Bronchial epithelial cell (primary cell): ENCODE measurements at regions not wholly inside any gene's neighbourhood (a gene's known extent, or its start where the extent isn't known, plus 50 kb on each side); places are given as distances from the start of the nearest gene placed in this dataset.

Source experiments
- DNase-seq: peaks from one replicate; pipeline ENCODE4 v3.0.0-alpha.2; 2010; ENCODE audit warnings: low read depth
- FAIRE-seq: peaks from 2 replicates; lab custom pipeline; 2011; peaks lifted over from hg19 to GRCh38; lab: Jason Lieb, UNC
- H3K27me3 ChIP-seq: 2 replicates; pipeline ENCODE4 v1.5.1; 2011; ENCODE audit warnings: low read length; ENCODE audit not compliant: control insufficient read depth, insufficient read depth
- H3K36me3 ChIP-seq: 2 replicates; pipeline ENCODE4 v1.5.1; 2011; ENCODE audit warnings: low read length; ENCODE audit not compliant: control insufficient read depth, insufficient read depth
- H3K4me3 ChIP-seq: 2 replicates; pipeline ENCODE4 v1.5.1; 2011; ENCODE audit warnings: mild to moderate bottlenecking, low read depth, low read length, control low read depth
- TF ChIP-seq, protein P1 (sequence below): IDR thresholded peaks from 2 replicates; pipeline ENCODE4 v1.5.1; 2011; ENCODE audit warnings: mild to moderate bottlenecking, moderate library complexity, low read length, control low read depth, inconsistent platforms; ENCODE audit not compliant: insufficient read depth, severe bottlenecking

DNA sequence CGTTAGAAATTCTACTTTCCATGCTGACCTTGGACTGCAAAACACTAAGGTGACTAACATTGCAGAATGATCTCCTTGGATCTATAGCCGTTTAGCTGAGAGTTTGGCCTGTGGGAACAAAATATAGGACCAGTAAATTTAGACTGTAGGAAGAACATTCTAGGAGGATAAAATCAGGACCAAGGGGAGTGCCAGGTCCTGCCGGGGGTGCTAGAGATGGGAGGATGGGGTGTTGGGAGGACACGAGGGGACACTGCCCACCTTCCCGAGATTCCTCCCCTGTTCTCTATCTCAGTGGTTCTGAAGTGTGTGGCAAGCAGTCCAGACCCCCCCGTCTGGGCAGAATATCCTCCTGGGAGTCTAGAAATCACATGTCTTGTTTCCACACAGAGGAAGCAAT, 445.2 kb downstream of the ZSWIM6 start:
- TF ChIP-seq, protein P1, sequence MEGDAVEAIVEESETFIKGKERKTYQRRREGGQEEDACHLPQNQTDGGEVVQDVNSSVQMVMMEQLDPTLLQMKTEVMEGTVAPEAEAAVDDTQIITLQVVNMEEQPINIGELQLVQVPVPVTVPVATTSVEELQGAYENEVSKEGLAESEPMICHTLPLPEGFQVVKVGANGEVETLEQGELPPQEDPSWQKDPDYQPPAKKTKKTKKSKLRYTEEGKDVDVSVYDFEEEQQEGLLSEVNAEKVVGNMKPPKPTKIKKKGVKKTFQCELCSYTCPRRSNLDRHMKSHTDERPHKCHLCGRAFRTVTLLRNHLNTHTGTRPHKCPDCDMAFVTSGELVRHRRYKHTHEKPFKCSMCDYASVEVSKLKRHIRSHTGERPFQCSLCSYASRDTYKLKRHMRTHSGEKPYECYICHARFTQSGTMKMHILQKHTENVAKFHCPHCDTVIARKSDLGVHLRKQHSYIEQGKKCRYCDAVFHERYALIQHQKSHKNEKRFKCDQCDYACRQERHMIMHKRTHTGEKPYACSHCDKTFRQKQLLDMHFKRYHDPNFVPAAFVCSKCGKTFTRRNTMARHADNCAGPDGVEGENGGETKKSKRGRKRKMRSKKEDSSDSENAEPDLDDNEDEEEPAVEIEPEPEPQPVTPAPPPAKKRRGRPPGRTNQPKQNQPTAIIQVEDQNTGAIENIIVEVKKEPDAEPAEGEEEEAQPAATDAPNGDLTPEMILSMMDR, result no peak
- Histone ChIP-seq H3K36me3 (no peaks in the 10 kb centered on the region), H3K4me3 (no peak overlapping the region), H3K27me3 (no peaks in the 10 kb centered on the region)
- DNase-seq (no peak), FAIRE-seq (no peak)

- H3K4me3 ChIP-seq, result no peak overlapping the region
- FAIRE-seq (no peak), DNase-seq (no peak)
- H3K36me3 ChIP-seq, result no peaks in the 10 kb centered on the region
- TF ChIP-seq, protein P1, result no peak
- H3K27me3 ChIP-seq, result no peaks in the 10 kb centered on the region
Measured at GRCh38 chr5:61779743-61780142, 447.7 kb downstream of the ZSWIM6 start.

GRCh38 chr5:61783481-61783880, 451.4 kb downstream of the ZSWIM6 start:
- TF ChIP-seq, protein P1, result no peak
- no peak for FAIRE-seq
- H3K4me3 ChIP-seq, result no peak overlapping the region
- no peaks in the 10 kb centered on the region for H3K27me3 ChIP-seq
- DNase-seq, result no peak
- H3K36me3 ChIP-seq, result no peaks in the 10 kb centered on the region

DNA sequence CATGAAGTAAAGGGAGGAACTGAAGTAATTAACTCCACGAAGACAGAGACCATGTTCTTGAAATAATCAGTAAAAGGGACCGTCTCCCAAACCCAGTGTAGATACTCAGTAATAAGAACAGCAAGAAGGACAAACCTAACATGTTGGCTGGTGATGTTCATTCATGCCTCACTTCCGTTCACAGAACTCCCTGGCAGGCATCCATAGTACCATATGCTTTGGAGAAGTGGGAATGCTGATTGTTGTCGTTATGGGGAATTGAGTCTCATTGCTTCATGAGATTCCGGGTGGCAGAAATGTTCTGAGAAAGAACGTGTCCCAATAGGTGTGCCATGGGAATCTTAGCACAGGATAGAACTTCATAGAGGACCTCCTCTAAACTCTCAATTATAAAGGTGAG, 452.3 kb downstream of the ZSWIM6 start:
- no peak overlapping the region for H3K4me3 ChIP-seq
- FAIRE-seq (peak; percentile 58), DNase-seq (peak; percentile 25)
- no peaks in the 10 kb centered on the region for H3K36me3 ChIP-seq
- TF ChIP-seq, protein P1, result no peak
- no peaks in the 10 kb centered on the region for H3K27me3 ChIP-seq

- FAIRE-seq (no peak), DNase-seq (no peak)
- no peaks in the 10 kb centered on the region for H3K36me3 ChIP-seq
- TF ChIP-seq, protein P1, result no peak
- H3K27me3 ChIP-seq, result peaks cover 2% of the 10 kb centered on the region
- H3K4me3 ChIP-seq, result no peak overlapping the region
Measured at GRCh38 chr5:61788548-61788947, 456.5 kb downstream of the ZSWIM6 start.

DNA sequence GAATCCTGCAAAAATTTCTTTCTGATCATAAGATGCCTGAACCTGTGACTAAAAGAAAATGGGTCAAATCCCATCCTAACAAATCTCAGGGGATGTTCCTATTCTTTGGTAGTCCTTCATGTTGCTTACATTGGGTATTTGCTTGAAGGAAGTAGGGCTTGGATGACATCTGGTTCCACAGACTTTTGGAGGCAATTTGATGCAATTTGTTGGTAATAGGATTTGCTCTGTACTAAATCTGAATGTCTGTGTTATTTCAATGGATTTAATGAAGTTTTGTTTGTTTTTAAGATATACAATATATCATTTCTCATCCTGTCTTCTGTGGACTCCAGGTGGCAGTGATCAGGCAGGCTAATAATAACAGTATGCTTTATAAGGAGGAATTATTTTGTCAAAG, 457.9 kb downstream of the ZSWIM6 start:
- TF ChIP-seq, protein P1, result no peak
- DNase-seq (no peak), FAIRE-seq (no peak)
- Histone ChIP-seq H3K36me3 (no peaks in the 10 kb centered on the region), H3K27me3 (peaks cover 2% of the 10 kb centered on the region), H3K4me3 (no peak overlapping the region)
